ENCODE measurements at regions not wholly inside any gene's neighbourhood (a gene's known extent, or its start where the extent isn't known, plus 50 kb on each side); places are given as distances from the start of the nearest gene placed in this dataset.
A peak's percentile ranks its signal among the peaks of the same experiment; 100 is the strongest.

DNA sequence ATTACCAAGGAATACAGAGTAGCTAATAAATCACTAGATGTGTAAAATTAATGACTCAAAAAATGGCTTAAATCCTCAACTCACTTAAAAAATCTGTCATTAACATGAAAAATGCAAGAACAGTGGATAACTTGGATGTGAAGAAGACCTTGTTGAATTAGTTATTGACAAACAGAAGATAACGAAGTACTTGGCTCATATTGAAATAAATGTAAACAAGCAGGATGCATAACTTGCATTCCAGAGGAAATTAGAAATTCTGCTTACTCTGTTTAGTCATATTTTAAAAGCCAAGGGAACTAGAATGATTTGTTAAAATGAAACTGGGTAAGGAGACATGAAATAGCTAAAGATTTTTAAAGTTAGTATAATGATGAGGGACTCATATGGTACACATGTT lies 1812.2 kb downstream of the PCDH9 start (continued):
- TF ChIP-seq TCF7L2 (IDR thresholded peaks at IDR 0.05; ENCODE audit: borderline replicate concordance, extremely low read depth, insufficient read depth, insufficient read length) (no peak), EGR1 (IDR thresholded peaks at IDR 0.05; ENCODE audit: low read depth) (no peak)
- TF ChIP-seq, protein P1, sequence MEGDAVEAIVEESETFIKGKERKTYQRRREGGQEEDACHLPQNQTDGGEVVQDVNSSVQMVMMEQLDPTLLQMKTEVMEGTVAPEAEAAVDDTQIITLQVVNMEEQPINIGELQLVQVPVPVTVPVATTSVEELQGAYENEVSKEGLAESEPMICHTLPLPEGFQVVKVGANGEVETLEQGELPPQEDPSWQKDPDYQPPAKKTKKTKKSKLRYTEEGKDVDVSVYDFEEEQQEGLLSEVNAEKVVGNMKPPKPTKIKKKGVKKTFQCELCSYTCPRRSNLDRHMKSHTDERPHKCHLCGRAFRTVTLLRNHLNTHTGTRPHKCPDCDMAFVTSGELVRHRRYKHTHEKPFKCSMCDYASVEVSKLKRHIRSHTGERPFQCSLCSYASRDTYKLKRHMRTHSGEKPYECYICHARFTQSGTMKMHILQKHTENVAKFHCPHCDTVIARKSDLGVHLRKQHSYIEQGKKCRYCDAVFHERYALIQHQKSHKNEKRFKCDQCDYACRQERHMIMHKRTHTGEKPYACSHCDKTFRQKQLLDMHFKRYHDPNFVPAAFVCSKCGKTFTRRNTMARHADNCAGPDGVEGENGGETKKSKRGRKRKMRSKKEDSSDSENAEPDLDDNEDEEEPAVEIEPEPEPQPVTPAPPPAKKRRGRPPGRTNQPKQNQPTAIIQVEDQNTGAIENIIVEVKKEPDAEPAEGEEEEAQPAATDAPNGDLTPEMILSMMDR (IDR thresholded peaks at IDR 0.05 in 2 of 3, conservative IDR thresholded peaks at IDR 0.05 in 1 of 3; ENCODE audit: borderline replicate concordance in 1 of 3, insufficient read depth in 1 of 3, low read depth in 2 of 3, low read length in 2 of 3), result no peak
- TF ChIP-seq, protein P2, sequence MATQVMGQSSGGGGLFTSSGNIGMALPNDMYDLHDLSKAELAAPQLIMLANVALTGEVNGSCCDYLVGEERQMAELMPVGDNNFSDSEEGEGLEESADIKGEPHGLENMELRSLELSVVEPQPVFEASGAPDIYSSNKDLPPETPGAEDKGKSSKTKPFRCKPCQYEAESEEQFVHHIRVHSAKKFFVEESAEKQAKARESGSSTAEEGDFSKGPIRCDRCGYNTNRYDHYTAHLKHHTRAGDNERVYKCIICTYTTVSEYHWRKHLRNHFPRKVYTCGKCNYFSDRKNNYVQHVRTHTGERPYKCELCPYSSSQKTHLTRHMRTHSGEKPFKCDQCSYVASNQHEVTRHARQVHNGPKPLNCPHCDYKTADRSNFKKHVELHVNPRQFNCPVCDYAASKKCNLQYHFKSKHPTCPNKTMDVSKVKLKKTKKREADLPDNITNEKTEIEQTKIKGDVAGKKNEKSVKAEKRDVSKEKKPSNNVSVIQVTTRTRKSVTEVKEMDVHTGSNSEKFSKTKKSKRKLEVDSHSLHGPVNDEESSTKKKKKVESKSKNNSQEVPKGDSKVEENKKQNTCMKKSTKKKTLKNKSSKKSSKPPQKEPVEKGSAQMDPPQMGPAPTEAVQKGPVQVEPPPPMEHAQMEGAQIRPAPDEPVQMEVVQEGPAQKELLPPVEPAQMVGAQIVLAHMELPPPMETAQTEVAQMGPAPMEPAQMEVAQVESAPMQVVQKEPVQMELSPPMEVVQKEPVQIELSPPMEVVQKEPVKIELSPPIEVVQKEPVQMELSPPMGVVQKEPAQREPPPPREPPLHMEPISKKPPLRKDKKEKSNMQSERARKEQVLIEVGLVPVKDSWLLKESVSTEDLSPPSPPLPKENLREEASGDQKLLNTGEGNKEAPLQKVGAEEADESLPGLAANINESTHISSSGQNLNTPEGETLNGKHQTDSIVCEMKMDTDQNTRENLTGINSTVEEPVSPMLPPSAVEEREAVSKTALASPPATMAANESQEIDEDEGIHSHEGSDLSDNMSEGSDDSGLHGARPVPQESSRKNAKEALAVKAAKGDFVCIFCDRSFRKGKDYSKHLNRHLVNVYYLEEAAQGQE (IDR thresholded peaks at IDR 0.05; ENCODE audit: low read depth), result no peak

DNA sequence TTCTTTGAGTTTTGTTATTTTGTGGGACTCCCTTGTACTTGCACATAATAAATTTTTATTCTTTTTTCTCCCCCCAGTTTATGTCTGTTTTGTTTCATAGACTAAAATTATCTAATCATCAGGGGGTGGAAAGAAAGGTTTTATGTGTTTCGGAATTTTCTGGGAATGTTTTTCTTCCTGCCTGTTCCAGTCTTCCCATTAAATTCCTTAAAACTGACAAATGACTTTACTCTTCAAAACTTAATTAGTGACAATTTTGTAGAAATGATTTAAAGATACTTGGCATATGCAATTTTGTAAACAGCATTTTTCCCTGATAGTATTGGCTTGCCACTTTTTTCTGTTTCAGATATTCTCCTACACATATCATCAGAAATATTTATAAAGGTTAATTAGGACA lies 1813.4 kb downstream of the PCDH9 start:
- intact Hi-C loops (cut with micrococcal nuclease), result no loop called here
- Histone ChIP-seq H3K9me2 (ENCODE audit: insufficient read depth) (no peaks in the 10 kb centered on the region), H3K9me3 (ENCODE audit: control insufficient read depth in 1 of 2, insufficient read depth in 1 of 2, low read depth in 1 of 2, low read length in 2 of 2) (no peaks in the 10 kb centered on the region), H3K4me1 (ENCODE audit: control insufficient read depth in 1 of 2, insufficient read depth in 2 of 2, low read length in 2 of 2) (no peaks in the 10 kb centered on the region), H3K27ac (ENCODE audit: low read depth, low read length) (no peak overlapping the region), H3K4me3 (replicated peaks in 1 of 2; ENCODE audit: low read depth in 1 of 2, low read length in 2 of 2) (no peak overlapping the region), H3K4me2 (ENCODE audit: low read length) (no peak overlapping the region), H3K36me3 (ENCODE audit: control insufficient read depth in 1 of 2, insufficient read depth in 2 of 2, low read length in 2 of 2) (no peaks in the 10 kb centered on the region), H3K79me2 (ENCODE audit: insufficient read depth, low read length) (no peaks in the 10 kb centered on the region), H4K20me1 (ENCODE audit: insufficient read depth) (no peaks in the 10 kb centered on the region), H2AFZ (ENCODE audit: low read depth, low read length, poor library complexity, severe bottlenecking) (peak overlapping the region; percentile 22), H3K27me3 (ENCODE audit: insufficient read depth, low read length) (no peaks in the 10 kb centered on the region), H3K9ac (ENCODE audit: low read length) (no peak overlapping the region)
- ChIA-PET RAD21 (ENCODE audit: low non-redundant PET in 1 of 2, low total read pairs in 2 of 2, uncharacterized antibody in 2 of 2, unreplicated experiment in 2 of 2) (no interaction called here), CTCF (no interaction called here), POLR2A (no interaction called here)
- DNase-seq (ENCODE audit: low read depth, low spot score), result no peak
- BruUV-seq (replicated peaks), result no TSS peak
- no peak for ATAC-seq
- TF ChIP-seq CBX3 (IDR thresholded peaks at IDR 0.05; ENCODE audit: low read depth) (no peak), FOSL1 (IDR thresholded peaks at IDR 0.05; ENCODE audit: low read depth) (no peak), SIN3A (IDR thresholded peaks at IDR 0.05; ENCODE audit: low read depth) (no peak), SP1 (IDR thresholded peaks at IDR 0.05; ENCODE audit: low read depth) (no peak), POLR2AphosphoS5 (IDR thresholded peaks at IDR 0.05; ENCODE audit: low read depth, low read length) (no peak), RAD21 (IDR thresholded peaks at IDR 0.05; ENCODE audit: low read depth) (no peak)
- TF ChIP-seq, protein P2 (IDR thresholded peaks at IDR 0.05; ENCODE audit: low read depth), result no peak

All from HCT116 (cell line).